ENCODE measurements at regions not wholly inside any gene's neighbourhood (a gene's known extent, or its start where the extent isn't known, plus 50 kb on each side); places are given as distances from the start of the nearest gene placed in this dataset.

DNA sequence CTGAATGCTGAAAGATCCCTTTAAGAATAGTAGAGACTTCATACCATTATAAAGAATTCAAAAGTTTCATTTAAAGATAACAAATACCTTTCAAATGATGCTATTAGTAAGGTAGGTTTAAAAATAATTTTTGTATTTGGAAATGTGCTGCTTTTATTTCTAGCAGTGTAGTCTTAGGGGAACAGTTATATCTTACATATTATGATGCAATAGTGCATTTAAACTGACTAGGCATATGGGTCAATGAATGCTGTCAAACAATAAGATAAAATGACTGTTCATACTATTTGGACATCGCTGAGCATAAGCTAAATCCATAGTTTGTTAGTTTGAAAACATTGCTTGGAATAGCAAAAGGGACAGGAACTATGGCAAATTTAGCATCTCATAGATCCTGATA, 354.8 kb upstream of the SEMA3A start:
- no peaks in the 10 kb centered on the region for H3K36me3 Mint-ChIP-seq (ENCODE audit: unreplicated experiment)
- H3K27ac Mint-ChIP-seq (ENCODE audit: unreplicated experiment), result no peak overlapping the region
- peaks cover 16% of the 10 kb centered on the region for H3K4me1 Mint-ChIP-seq (ENCODE audit: unreplicated experiment)
- no peak for DNase-seq (ENCODE audit: extremely low spot score, unreplicated experiment)
- peaks cover 16% of the 10 kb centered on the region for H3K9me3 Mint-ChIP-seq (ENCODE audit: unreplicated experiment)
- H3K4me3 Mint-ChIP-seq (ENCODE audit: unreplicated experiment), result no peak overlapping the region
- TF ChIP-seq, protein P1, sequence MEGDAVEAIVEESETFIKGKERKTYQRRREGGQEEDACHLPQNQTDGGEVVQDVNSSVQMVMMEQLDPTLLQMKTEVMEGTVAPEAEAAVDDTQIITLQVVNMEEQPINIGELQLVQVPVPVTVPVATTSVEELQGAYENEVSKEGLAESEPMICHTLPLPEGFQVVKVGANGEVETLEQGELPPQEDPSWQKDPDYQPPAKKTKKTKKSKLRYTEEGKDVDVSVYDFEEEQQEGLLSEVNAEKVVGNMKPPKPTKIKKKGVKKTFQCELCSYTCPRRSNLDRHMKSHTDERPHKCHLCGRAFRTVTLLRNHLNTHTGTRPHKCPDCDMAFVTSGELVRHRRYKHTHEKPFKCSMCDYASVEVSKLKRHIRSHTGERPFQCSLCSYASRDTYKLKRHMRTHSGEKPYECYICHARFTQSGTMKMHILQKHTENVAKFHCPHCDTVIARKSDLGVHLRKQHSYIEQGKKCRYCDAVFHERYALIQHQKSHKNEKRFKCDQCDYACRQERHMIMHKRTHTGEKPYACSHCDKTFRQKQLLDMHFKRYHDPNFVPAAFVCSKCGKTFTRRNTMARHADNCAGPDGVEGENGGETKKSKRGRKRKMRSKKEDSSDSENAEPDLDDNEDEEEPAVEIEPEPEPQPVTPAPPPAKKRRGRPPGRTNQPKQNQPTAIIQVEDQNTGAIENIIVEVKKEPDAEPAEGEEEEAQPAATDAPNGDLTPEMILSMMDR (IDR thresholded peaks at IDR 0.05), result no peak
- no peaks in the 10 kb centered on the region for H3K27me3 Mint-ChIP-seq (ENCODE audit: unreplicated experiment)

DNA sequence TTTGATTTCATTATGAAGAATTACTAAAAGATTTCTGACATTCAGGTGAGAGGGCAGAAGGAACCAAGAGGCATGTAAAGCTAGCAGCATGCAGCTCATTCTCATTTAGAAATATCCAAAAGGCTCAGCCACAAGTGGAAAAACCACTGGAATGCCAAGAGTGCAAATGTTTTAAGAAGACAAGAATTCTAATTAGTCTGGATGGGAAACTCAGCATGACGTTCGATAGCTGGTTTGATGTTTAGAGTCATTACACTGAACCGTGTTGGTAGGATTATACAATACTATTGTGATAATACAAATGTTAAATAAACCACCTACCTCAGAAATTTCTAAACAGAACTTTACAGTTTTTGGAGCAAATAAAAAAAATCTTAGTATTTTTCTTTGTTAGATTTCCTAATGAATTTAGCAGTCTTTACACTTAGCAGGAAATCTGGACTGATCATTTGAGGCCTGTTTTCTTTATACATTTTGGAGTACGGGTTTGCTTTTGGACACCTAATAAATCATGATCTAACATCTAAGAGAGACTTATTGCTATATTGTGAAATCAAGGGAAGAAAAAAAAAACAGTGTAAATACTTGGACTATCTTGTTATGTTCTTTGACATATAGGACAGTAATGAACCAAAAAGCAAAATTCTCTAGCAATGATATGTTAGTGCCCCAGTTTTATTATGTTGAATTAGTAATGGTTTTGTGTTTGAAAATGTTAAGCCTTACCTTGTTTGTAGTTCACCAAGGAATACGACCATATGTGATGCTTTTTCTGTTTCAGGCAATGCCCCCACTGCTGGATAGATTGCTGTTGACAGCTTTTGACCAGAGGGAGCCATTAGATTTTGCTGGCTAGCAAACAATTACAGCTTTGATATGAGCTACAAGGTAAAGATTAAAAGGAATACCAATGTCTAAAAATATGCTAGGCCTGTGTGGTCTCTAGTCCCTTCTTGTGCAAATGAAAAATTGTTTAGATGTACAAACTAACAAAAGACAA, 354.1 kb upstream of the SEMA3A start:
- peaks cover 16% of the 10 kb centered on the region for H3K9me3 Mint-ChIP-seq (ENCODE audit: unreplicated experiment)
- H3K36me3 Mint-ChIP-seq (ENCODE audit: unreplicated experiment), result no peaks in the 10 kb centered on the region
- H3K27ac Mint-ChIP-seq (ENCODE audit: unreplicated experiment), result no peak overlapping the region
- no peak for DNase-seq (ENCODE audit: extremely low spot score, unreplicated experiment)
- peaks cover 16% of the 10 kb centered on the region for H3K4me1 Mint-ChIP-seq (ENCODE audit: unreplicated experiment)
- TF ChIP-seq, protein P1 (IDR thresholded peaks at IDR 0.05), result no peak
- no peak overlapping the region for H3K4me3 Mint-ChIP-seq (ENCODE audit: unreplicated experiment)
- no peaks in the 10 kb centered on the region for H3K27me3 Mint-ChIP-seq (ENCODE audit: unreplicated experiment)

DNA sequence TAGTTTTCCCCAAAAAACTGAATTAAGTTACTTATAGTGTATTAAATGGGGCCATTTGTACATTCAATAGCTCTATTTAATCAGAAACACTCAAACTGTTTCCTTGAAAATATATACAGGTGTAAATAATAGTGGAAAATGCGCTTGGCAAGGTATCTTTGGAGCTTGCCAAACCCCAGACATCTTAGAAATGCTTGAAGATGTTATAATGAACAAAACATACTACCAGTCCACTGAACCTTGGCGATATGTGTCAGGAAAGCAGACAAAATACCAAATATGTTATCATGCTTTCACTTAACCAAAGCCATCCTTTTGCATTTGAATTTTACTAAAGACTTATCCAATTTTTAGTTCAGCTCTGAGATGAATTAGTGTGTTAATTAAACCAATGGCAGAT, 352.7 kb upstream of the SEMA3A start:
- H3K9me3 Mint-ChIP-seq (ENCODE audit: unreplicated experiment), result peaks cover 11% of the 10 kb centered on the region

DNA sequence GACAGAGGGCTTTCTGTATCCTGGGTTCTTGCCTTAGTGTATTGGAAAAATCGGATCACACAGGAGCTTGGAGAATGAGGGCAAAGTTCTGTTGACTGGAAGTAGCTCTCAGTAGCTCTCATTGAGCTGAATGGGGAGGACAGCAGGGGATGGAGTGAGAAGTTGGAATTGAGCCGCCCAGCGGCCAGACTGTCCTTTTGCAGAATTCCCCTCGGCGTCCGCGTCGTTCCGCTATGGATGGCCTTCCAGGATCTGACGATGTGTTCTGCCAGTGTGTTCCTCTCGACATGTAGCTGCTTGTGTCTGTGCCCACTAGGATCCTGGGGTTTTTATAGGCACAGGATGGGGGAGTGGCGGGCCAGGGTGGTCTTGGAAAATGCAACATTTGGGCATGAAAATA, 351.8 kb upstream of the SEMA3A start:
- no peaks in the 10 kb centered on the region for H3K36me3 Mint-ChIP-seq (ENCODE audit: unreplicated experiment)
- H3K4me3 Mint-ChIP-seq (ENCODE audit: unreplicated experiment), result no peak overlapping the region
- no peak overlapping the region for H3K27ac Mint-ChIP-seq (ENCODE audit: unreplicated experiment)

More for the DNA sequence above, 352.7 kb upstream of the SEMA3A start:
- no peak overlapping the region for H3K27ac Mint-ChIP-seq (ENCODE audit: unreplicated experiment)
- H3K36me3 Mint-ChIP-seq (ENCODE audit: unreplicated experiment), result no peaks in the 10 kb centered on the region
- H3K4me1 Mint-ChIP-seq (ENCODE audit: unreplicated experiment), result peaks cover 16% of the 10 kb centered on the region
- H3K27me3 Mint-ChIP-seq (ENCODE audit: unreplicated experiment), result no peaks in the 10 kb centered on the region
- no peak for DNase-seq (ENCODE audit: extremely low spot score, unreplicated experiment)
- H3K4me3 Mint-ChIP-seq (ENCODE audit: unreplicated experiment), result no peak overlapping the region
- TF ChIP-seq, protein P1 (IDR thresholded peaks at IDR 0.05), result no peak

DNA sequence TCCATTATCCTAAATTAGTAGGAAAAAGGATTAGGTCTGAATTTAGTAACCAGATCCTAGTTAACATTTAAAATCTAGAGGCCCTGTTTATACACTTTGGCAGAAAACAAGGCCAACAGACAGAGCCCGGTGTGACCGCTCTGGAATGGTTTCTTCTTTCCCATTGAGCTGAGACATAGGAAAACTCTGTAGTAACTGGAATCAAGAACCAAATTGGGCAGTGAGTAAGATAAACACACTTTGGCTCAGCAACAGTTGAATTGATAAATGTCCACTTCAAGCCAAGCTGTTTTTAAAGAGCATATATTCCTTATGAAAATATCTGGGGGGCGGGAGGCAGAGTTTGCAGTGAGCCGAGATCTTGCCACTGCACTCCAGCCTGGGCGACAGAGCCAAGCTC, 343.7 kb upstream of the SEMA3A start:
- no peak for DNase-seq (ENCODE audit: extremely low spot score, unreplicated experiment)
- no peak overlapping the region for H3K4me3 Mint-ChIP-seq (ENCODE audit: unreplicated experiment)
- no peaks in the 10 kb centered on the region for H3K27me3 Mint-ChIP-seq (ENCODE audit: unreplicated experiment)
- no peaks in the 10 kb centered on the region for H3K9me3 Mint-ChIP-seq (ENCODE audit: unreplicated experiment)
- no peak overlapping the region for H3K27ac Mint-ChIP-seq (ENCODE audit: unreplicated experiment)
- no peaks in the 10 kb centered on the region for H3K36me3 Mint-ChIP-seq (ENCODE audit: unreplicated experiment)
- TF ChIP-seq, protein P1 (IDR thresholded peaks at IDR 0.05), result no peak
- no peaks in the 10 kb centered on the region for H3K4me1 Mint-ChIP-seq (ENCODE audit: unreplicated experiment)

More for the DNA sequence above, 351.8 kb upstream of the SEMA3A start:
- Mint-ChIP-seq H3K27me3 (ENCODE audit: unreplicated experiment) (no peaks in the 10 kb centered on the region), H3K4me1 (ENCODE audit: unreplicated experiment) (peaks cover 16% of the 10 kb centered on the region), H3K9me3 (ENCODE audit: unreplicated experiment) (peaks cover 11% of the 10 kb centered on the region)
- TF ChIP-seq, protein P1 (IDR thresholded peaks at IDR 0.05), result no peak
- no peak for DNase-seq (ENCODE audit: extremely low spot score, unreplicated experiment)

All from osteocyte (in vitro differentiated cells).